Liver (tissue), 3 donors: ENCODE measurements at regions not wholly inside any gene's neighbourhood (a gene's known extent, or its start where the extent isn't known, plus 50 kb on each side); places are given as distances from the start of the nearest gene placed in this dataset.

Source experiments
- TAF1 ChIP-seq: conservative IDR thresholded peaks from 2 replicates; pipeline ENCODE4 v1.6.1; 2016; ENCODE audit warnings: antibody characterized with exemption, mild to moderate bottlenecking
- TF ChIP-seq, protein P1 (sequence below): fragments of 150-350 bp; IDR thresholded peaks from 2 replicates; pipeline ENCODE4 v1.5.1; 2017; ENCODE audit warnings: improper control_type of control experiment, low read depth, low read length; ENCODE audit not compliant: missing input control
- donor health status: healthy.
- donor health status: healthy.

DNA sequence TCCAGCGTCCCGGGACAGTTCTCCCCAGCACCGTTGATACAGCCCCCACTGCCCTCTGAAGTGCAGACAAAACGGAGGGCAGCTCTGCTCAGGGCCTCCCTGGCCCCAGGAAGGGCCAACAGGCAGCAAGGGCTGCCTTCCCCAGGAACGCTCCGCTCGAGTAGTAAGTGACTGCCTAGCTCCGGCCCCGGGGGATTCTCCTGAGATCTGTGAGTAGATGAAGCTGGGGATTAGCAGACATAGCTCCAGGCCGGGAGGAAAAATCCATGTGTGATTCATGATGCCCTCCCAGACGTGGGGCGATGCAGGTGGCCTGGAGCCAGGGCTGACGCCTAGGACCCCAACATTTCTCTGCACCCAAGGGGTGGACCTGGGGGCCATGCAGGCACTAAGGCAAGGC is 85.3 kb downstream of the ENGASE start:
- TF ChIP-seq TAF1: no peak
- TF ChIP-seq, protein P1, sequence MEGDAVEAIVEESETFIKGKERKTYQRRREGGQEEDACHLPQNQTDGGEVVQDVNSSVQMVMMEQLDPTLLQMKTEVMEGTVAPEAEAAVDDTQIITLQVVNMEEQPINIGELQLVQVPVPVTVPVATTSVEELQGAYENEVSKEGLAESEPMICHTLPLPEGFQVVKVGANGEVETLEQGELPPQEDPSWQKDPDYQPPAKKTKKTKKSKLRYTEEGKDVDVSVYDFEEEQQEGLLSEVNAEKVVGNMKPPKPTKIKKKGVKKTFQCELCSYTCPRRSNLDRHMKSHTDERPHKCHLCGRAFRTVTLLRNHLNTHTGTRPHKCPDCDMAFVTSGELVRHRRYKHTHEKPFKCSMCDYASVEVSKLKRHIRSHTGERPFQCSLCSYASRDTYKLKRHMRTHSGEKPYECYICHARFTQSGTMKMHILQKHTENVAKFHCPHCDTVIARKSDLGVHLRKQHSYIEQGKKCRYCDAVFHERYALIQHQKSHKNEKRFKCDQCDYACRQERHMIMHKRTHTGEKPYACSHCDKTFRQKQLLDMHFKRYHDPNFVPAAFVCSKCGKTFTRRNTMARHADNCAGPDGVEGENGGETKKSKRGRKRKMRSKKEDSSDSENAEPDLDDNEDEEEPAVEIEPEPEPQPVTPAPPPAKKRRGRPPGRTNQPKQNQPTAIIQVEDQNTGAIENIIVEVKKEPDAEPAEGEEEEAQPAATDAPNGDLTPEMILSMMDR: no peak
